ENCODE measurements at regions not wholly inside any gene's neighbourhood (a gene's known extent, or its start where the extent isn't known, plus 50 kb on each side); places are given as distances from the start of the nearest gene placed in this dataset.

DNA sequence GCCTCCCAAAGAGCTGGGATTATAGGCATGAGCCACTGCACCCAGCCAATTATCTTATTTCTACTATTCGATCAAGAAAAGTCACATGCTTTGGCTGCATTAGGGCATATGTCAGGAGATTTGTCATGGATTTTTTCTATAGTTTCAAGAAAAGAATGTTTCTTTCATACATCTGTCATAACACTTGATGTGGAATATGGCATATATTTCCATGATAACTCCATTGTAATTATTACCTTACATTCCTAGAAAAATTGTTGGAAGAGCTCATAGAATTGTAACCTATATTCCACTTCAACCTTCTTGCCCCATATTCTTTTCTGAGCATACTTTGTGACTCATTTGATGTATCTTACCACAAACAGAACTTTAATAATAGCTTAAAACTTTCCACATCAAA lies 740.9 kb upstream of the FLRT2 start:
- no peak for DNase-seq

DNA sequence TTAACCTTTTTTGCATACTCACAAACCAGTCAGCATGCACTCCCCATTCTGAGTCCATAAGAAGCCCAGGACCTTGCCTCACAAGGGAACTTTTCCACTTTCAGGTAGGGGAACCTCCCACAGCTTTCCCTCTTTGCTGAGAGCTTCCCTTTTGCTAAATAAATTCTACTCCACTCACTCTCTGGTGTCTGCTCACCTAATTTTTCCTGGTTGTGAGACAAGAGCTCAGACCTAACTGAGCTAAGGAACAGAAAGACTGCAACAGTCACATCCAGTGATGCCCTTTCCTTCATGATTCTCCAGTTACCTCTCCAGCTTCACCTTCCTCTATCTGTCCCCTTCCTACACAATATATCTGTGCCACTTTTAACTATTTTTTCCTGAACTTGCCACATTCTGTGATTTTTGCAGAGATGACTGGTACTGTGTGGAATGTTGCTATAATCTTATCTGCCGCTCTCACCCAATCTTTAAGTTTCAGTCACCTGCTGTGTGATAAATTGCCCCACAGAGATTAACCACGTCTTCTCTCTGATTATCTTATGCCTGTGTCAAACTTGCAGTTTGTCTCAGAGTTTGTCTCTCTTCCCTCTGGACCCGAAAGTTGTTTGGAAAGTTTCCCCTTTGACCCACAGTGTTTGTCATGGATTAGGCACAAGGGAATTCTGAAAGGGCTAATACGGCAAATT lies 737.1 kb upstream of the FLRT2 start:
- DNase-seq = no peak

DNA sequence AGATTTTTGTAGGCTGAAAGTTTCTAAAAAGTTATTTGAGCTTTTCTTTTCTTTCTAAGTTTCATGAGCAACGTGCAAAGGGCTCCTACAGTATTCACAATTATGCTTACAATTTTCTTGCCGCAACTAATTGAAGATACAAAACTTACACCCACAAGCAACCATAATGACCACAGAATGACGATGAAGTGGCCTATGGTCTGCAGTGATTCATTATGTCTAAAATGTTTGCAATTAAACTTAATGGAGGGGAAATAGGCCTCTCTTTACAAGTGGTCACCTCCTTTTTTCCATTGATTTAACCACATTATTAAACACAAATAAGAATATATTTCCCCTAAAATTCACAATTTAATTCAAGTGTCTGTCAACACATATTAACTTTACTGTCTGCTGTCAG lies 732.6 kb upstream of the FLRT2 start:
- no peak for DNase-seq

DNA sequence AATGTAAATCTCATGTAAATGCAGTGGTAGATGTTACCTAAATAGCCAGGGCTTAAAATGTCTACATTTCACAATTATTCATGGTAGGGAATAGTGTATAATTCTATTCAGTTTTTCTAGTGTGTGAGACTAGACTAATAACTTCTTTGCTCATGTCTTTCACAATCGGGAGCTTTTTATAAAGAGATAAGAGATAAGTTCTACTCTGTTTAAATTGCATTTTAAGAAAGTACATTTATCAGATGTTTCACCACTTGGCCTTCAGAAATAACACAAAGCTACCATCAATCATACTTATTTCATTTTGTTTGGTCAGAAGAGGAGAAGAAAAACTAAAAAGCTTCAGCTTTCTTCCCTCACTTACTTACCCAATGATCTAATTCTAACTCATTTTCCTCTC lies 725.5 kb upstream of the FLRT2 start:
- DNase-seq = no peak

DNA sequence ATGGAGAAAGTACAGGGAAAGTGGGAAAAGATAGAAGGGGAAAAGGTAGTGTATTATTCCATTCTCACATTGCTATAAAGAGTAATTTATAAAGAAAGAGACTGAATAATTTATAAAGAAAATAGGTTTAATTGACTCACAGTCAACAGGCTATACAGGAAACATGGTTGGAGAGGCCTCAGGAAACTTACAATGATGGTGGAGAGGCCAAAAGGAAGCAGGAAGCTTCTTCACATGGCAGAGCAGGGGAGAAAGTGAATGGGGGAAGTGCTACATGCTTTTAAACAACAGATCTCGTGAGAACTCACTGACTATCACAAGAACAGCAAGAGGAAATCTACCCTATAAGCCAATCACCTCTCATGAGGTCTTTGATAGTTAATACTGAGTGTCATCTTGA lies 725.0 kb upstream of the FLRT2 start:
- no peak for DNase-seq

DNA sequence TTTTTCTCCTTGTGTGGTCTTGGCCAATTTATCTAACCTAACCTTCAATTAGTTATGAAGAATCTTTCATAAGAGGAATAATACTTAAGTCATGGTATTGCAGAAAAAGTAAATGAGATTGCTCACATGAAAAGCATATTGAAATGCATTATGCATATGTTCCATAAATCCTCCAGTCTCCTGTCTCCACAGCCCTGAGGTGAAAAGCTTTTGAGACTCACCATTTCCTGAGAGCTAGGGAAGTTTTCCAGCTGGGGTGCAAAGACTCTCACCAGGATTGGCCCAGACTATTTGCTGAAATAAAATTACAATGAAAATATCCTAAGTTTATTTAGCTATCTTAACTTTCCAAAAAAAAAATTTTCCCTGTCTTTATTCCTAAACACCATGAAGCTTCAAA lies 723.8 kb upstream of the FLRT2 start:
- DNase-seq = no peak

DNA sequence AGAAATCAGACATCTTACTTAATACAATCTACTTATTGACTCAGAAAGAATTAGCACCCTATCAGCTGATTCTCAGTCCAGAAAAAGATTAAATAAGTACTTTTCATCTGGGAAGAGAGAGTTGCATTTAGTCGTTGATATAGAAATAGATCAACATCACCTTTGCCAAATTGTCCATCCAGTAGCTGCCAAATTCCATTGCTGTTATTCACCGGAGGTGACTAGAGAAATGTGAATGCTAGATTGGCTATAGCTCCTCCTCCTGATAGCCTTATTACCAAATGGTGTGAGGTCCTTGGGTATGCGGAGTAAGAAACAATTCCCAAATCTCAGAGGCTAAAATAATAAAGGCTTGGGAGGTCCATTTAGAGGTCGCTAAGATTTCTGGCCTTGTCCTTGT lies 723.3 kb upstream of the FLRT2 start:
- no peak for DNase-seq

DNA sequence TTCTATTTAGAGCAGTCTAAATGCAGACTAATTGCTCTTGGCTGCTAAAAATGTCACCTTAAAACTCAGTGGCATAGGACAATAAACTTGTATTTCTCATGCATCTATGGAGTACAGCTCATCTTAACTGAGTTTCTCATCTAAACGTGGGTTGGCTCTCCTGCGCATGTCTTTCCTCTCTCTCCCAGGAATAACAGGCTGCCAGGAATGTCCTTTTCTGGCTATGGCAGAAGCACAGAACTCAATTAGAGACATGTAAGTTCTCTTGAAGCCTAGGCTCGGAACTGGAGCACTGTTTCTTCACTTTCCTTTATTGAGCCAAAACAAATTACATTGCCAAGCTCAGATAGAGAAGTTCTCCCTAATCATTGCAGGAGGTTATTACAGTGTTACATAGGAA lies 722.3 kb upstream of the FLRT2 start:
- DNase-seq = no peak

DNA sequence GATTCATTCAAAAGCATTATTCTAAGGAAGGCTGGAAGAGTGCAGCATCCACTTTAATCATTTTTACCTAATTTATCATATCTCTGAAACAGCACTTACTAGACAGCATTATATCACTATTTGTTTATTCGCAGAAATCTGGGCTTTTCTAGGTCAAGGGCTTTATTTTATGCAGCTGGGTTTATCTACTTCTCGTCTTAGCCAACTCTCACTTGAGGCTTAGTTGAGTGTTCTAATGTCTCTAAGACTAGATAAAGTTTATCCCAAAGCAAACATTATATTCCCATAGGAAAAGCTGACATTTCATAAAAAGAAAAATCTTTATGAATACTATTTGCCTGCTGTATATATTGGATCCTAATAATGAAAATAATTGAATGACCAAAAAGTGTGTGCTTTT lies 720.8 kb upstream of the FLRT2 start:
- DNase-seq = no peak

DNA sequence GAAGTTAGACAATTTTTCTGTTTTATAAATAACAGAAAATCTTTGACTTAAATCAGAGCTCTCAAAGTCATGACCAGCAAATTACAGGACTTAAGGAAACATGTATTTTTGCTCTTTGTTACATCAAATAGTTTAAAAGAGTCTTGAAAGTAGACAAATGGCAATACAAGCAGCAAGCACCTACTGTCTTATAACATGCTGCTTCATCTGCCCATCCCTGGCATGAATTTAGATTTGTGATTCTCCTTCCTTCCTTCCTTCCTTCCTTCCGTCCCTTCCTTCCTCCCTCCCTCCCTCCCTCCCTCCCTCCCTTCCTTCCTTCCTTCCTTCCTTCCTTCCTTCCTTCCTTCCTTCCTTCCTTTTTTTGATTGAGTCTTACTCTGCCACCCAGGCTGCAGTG lies 715.6 kb upstream of the FLRT2 start:
- DNase-seq = no peak

DNA sequence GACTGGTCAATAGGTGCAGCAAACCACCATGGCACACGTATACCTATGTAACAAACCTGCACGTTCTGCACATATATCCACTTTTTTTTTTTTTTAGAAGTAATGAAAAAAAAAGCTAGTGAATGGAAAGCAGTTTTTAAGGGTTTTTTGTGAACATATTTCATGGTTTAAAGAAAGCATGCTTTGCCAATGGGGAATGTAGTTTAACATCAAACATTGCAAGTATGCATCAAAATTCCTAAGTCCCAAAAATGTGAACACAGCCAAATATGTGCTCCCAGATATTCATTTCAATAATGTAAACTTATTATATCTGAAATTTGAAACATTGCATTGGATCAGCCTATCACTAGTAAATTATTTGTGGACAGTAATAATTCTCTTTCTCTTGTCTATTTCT lies 710.4 kb upstream of the FLRT2 start:
- DNase-seq = no peak

DNA sequence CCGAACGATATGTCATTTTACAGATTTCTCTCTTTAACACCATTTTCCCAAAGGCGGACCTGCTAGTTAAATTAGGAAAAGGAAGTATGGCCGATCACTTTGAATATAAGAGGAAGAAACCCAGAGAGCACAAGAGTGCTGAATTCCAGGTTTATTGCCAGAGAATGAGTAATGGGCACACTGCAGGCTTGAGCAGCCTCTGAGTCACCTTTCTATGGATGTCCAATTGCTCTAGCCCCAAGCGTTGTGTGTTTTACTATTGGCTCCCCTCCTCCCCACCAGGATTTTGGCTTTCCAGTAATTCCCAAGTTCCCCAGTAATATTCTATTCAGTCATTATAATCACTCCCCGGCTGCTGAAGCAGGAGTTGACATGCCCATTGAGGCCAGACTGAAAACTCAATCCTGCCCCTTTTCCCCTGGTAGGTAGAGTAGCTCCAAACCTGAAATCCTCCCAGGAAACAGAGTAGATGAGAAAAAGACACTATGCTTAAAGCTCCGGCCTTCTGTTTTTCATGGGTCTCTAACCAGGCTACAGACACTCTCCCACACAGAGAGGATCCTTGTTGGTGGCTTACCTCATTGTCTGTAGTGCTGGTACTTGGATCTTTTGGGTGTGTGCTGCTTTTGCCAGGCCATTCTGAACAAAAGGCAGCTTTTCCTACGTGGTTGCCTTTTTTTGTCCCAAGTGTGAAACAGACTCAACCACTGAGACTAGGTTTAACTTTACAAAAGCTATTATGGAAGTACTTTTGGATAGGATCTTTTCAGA lies 704.3 kb upstream of the FLRT2 start:
- DNase-seq = no peak

DNA sequence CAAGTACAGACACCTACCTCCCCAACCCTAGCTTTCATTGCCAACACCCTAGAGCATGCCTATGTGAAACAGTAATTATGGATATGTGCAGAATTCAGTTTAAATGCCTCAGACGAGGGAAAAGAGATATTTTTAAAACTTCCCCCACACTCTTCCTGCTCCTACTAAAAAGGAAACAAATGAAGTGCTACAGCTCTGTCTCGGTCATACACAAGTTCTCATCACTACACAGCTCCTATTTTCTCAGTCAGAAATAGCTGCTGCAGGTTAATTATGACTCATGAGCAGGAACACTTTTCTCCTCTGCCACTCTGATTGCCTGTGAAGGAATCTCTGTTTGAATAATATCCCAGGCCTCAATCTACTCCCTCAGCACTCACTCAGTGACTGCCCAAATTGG lies 703.6 kb upstream of the FLRT2 start:
- no peak for DNase-seq

DNA sequence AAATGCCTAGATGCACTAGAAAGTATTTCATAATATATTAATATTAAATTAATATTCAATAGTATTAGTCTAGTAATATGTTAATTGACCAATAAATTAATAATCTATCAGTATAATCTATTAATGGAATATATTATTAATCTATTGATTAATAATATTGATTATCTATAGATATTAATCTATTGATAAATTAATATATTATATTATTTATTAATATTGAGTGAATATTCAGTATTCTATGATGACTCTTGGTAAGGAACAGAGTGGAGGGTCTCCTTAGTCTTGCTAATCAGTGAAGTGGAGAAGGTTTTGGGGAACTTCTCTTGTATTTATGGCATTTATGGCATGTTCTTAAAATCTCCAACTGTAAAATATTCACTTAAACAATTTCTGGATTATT lies 679.3 kb upstream of the FLRT2 start:
- no peak for DNase-seq

DNA sequence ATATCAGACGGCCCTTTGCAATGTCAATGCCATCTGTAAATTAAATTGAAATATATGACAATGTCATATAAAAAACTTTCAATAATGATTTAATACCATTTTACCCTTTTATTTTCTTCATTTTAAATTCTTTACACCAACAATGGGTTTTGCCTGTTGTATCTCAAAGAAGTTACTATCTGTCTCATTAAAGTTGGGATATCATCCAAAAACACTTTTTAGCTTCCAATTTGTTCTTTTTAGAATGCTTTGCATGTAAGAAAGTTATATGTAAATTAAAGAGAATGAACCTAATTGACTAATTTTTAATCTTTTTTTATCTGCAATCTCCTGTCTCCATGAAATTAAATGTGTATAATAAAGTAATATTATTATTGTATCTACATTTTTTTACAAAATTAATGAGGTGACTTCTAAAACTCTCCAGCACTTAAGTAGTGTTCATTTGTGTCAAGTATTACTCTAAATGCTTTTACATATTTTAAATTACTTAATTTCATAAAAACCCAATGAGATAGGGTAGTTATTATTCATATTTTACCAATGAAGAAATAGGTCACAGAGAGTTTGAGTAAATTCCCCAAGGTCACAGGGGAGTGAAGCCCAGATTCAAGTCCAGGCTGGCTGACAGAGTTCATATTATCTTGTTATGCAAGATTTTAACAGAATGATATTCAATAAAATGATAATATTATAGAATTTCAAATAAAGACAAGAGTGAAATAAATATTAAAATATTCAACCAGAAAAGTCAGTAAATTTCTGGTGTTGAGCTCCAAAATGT lies 673.0 kb upstream of the FLRT2 start:
- no peak for DNase-seq

DNA sequence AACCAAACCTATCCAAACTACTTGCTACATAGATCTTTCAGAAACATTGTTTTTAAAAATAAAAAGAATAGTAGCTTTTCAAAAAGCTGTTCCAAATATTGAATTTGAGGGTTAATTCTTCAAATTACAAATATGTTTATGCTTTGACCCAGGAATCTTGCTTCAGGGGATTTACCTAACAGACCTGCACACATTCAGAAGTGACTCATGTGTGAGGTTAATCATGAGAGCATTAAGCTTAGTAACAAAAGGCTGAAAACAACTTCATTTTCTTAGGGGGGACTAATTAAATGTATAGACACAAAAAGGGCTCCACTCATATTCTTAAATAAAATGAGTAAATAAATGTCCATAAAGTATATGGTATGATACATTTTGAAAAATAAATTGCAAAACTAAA lies 672.4 kb upstream of the FLRT2 start:
- no peak for DNase-seq

DNA sequence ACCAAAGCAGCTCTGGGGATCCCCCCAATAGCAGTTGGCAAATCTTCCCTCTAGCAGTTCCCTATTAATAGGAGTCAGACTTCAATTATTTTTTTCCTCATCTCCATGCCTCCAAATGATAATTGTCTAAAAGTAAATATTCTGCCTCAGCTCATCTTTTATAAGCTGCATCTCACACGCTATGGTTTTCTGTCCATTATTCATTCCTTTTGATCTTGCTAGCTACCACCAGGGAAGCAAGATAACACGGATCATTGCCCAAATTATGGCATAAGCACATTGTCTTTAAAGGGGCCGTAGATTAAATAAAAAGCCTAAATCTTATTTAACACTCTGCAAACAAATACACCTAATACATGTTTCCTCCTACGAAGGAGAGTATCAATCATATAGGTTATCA lies 670.8 kb upstream of the FLRT2 start:
- DNase-seq = no peak

DNA sequence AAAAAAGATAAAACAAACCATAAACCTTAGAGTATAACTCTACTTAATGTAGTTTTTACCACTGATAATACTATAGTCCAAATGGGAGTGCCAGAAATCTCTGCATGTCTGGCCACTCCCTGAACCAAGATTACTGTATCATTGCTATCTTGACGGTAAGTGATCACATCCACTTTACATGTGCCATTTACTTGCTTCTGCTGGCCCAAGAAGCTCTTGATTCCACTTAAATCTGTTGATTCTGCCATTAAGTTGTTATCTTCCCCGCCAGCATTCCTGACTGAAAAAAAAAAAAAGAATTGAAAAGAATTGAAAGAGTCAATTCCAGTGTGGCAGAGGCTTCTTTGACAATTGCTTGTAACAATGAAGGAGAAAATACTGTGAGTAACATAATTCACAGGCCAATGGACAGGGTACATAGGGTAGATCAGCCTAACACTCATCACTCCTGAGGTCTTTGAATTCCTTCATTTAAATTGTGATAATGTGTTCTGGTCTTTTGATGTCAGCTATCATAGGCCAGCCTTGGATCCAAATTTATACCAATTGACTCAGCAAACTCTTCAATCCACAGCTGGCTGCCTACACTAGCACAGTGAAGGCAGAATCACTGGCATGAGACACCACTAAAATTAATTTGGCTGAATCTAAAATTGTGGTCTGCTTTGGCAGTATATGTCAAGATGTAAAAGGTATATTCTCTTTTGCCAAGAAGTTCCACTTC lies 665.2 kb upstream of the FLRT2 start:
- DNase-seq = no peak

DNA sequence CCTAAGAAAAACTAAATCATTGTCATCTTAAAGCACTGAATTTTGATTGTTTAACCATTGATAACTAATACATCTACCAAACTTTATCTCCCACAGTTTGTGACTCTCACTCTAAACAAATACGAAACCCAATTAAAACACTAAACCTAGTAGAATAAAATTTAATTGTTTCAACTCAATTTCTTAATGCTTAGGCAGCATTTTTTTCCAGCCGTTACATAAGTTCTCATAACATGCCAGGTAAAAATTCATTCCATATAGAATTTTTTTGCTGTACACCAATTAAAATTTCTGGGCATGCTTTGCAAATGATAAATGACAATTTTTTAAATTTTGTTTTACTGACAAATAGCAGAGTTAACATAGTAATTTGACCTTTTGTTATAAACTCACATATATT lies 658.2 kb upstream of the FLRT2 start:
- no peak for DNase-seq

DNA sequence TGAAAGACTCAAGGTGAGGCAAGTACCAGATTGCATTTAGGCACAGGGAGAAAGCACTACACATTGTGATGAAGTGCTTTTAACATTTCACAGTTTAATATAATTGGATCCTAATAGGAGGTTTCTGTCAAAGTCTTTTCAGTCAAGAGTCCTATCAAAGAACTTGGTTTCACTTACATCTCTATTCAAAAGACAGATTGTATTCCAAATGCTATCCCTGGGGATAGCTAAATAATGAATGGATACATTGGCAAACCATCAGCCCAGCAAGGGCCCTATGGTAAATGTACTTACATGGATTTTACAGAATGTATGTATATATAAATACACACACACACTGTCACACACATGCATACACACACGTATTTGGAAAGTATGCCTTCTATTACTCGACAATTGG lies 655.5 kb upstream of the FLRT2 start:
- DNase-seq = peak; percentile 72

DNA sequence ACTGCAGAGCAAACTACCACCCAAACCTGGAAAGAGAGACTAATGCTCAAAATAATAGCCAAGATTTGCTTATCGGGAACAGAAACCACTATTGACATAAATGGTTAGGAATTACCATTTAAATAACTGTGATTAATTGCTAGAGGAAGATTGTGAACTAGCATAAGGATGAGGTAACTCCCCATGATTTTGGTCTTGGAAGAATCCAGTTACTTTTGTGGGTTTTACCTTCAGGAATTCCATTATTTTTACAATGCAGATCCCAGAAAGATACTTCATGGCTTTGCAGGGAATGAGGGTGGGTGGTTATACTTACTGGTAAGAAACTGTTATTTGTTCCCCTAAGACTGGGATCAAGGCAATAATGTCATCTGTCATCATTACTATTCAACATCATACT lies 652.9 kb upstream of the FLRT2 start:
- DNase-seq = no peak

DNA sequence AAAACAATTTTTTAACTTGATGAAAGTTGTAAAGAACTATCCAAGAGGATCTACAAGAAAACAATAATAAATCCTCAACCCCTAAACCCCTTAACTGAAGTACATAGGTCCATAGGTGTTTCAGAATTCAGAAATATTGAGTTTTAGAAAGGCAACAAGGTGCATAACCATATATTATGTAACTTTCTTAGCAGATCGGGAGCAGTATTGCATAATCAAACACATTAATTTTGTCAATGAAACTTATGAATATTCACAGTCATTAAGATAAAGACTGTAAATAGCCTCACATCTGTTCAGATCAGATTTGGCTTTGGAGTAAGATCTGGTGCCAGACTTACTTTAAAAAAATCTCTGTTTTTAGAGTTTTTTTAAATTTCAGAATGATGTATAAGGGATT lies 647.1 kb upstream of the FLRT2 start:
- DNase-seq = no peak

DNA sequence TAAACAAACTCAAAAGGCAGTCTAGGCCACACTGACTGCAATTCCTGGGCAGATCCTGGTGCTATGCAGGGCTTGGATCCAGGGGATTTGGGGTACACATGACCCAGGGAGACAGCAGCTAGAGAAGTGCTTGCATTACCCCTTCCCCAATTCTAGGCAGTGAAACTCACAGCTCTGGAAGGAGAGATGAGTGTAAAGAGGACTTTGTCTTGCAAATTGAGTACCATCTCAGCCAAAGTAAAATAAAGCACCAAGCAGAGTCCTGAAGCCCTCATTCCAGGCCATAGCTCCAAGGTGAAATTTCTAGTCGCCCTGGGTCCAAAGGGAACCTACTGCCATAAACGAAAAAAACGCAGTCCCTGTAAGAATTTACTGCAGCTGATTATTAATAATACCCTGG lies 644.9 kb upstream of the FLRT2 start:
- DNase-seq = no peak

DNA sequence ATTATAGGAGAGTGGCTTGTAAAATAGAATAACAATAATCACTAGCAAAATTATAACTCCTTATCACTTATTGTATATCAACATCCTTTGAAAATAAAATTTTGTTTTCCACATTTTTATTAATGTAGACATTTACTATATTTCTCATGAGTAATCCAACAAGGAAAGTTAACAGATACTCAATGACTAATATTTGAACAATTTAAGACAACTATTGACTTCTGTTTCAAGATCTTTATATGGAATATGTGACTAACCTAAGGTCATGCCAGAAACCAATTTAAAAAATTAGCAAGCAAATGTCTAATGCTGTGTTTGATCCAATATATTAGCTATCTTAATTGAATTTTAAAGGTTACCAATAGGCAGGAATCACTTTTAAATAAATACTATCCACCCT lies 638.5 kb upstream of the FLRT2 start:
- no peak for DNase-seq

All from NCI-H2107 (cell line).